Heart right ventricle (tissue), 16 donors: ENCODE measurements at regions not wholly inside any gene's neighbourhood (a gene's known extent, or its start where the extent isn't known, plus 50 kb on each side); places are given as distances from the start of the nearest gene placed in this dataset.

Source experiments
- ATAC-seq, 8 donors: fragments of 200-7000 bp; cut with Tn5 transposase; one replicate each; pipeline ENCODE4 v1.9.1; 2020; ENCODE audit warnings: mild to moderate bottlenecking in 8 of 8, moderate library complexity in 8 of 8, moderate number of reproducible peaks in 1 of 8
- DNase-seq, 2 donors: peaks; one replicate each; pipeline ENCODE4 v3.0.0-alpha.2; 2020
- H3K27ac ChIP-seq, 10 donors: fragments of 200-600 bp; sonication (generic) in 2 of 10; one replicate each; pipeline versions ENCODE4 v1.5.0 to v1.8.0; 2020 to 2022; ENCODE audit warnings: mild to moderate bottlenecking in 3 of 10
- H3K27me3 ChIP-seq, 7 donors: fragments of 200-600 bp; one replicate each; pipeline ENCODE4 v1.8.0; 2021 to 2022; ENCODE audit warnings: mild to moderate bottlenecking in 2 of 7
- H3K36me3 ChIP-seq, 9 donors: fragments of 200-600 bp; sonication (generic) in 1 of 9; one replicate each; pipeline versions ENCODE4 v1.5.0 to v1.8.0; 2020 to 2022; ENCODE audit warnings: mild to moderate bottlenecking in 2 of 9
- H3K4me1 ChIP-seq, 9 donors: fragments of 200-600 bp; sonication (generic) in 1 of 9; one replicate each; pipeline versions ENCODE4 v1.5.0 to v1.8.0; 2020 to 2022; ENCODE audit warnings: mild to moderate bottlenecking in 4 of 9
- H3K4me3 ChIP-seq, 10 donors: fragments of 200-600 bp; sonication (generic) in 2 of 10; one replicate each; pipeline versions ENCODE4 v1.5.0 to v1.8.0; 2020 to 2022; ENCODE audit warnings: mild to moderate bottlenecking in 7 of 10, moderate library complexity in 2 of 10
- H3K9me3 ChIP-seq, 11 donors: fragments of 200-600 bp in 10 of 11; sonication (generic) in 2 of 11; one replicate each; pipeline versions ENCODE4 v1.5.0 to v1.8.0; 2013 to 2022; ENCODE audit warnings: mild to moderate bottlenecking in 2 of 11, control low read depth in 1 of 11, moderate library complexity in 1 of 11
- CTCF ChIP-seq, 9 donors: fragments of 200-600 bp; sonication (generic) in 2 of 9; IDR thresholded peaks; one replicate each; pipeline versions ENCODE4 v1.5.0 to v1.8.0; 2021 to 2022; ENCODE audit warnings: antibody characterized with exemption in 9 of 9, mild to moderate bottlenecking in 5 of 9, moderate library complexity in 1 of 9
- WGBS, 2 donors: extraction: QIAGEN DNeasy Blood & Tissue Kit; methylation state at CpG; one replicate each; pipeline ENCODE4 v1.1.7; 2013; ENCODE audit warnings: inconsistent platforms in 1 of 2; 5-methylcytosine and 5-hydroxymethylcytosine counted together
- intact Hi-C, 10 donors: fragments of 100-400 bp; cut with DNase I; formaldehyde crosslinking; loops; one replicate each; pipeline versions ENCODE4 v1.11.1 to v1.14.2; 2022
- donor health status: Arrhythmogenic right ventricular cardiomyopathy.
- donor health status: ischemic (EF 13 %, LVEDD 7.1; RV severe dilation, severe dysfunction).
- donor health status: healthy with polysubstance abuse.
- donor health status: DM: no; HTN: yes; CAD: no.
- donor health status: DM: no; HTN: no; CAD: no.
- donor health status: ischemic (EF 25% LVEDD 6.9; RV normal size, moderate dysfunction).
- donor health status: ischemic (EF 25% LVEDD 5.7; RV mildly dilated, moderate dysfunction).
- donor health status: healthy.
- donor health status: DM: yes; HTN: yes; CAD: no.
- donor health status: Ischemic cardiomyopathy.
- donor health status: ischemic (EF 35%, LVEDD 5.7; RV mildly dilated, moderate dysfunction).
- donor health status: nonischemic (EF 11% LVEDD 7.7; RV severe dilation, severe dysfunction).
- donor health status: DM: yes; HTN: yes; CAD: no.
- donor health status: PGD.
- donor health status: ischemic (EF 29% LVEDD 5.4; RV normal size, mild dysfunction).
- donor health status: nonischemic (EF 23%, LVEDD 6.1; RV moderate dilation, normal function).

- TF ChIP-seq CTCF (IDR thresholded peaks at IDR 0.05): no peak
- Histone ChIP-seq H3K4me3 (no peak overlapping the region), H3K9me3 (no peaks in the 10 kb centered on the region), H3K27ac (no peak overlapping the region), H3K36me3 (no peaks in the 10 kb centered on the region), H3K4me1 (no peaks in the 10 kb centered on the region), H3K27me3 (no peaks in the 10 kb centered on the region)
- WGBS, 2 donors: 56 to 64% methylated on average over 12 of the region's 12 CpGs
- intact Hi-C loops: no loop called here
- DNase-seq (no peak), ATAC-seq (no peak)
These were observed 717.5 kb downstream of the RWDD3 start for GRCh38 chr1:95951371-95952102.

GRCh38 chr1:95953015-95953414, 719.0 kb downstream of the RWDD3 start:
- Histone ChIP-seq H3K4me1 (no peaks in the 10 kb centered on the region), H3K4me3 (no peak overlapping the region), H3K9me3 (no peaks in the 10 kb centered on the region), H3K27ac (no peak overlapping the region), H3K36me3 (no peaks in the 10 kb centered on the region), H3K27me3 (no peaks in the 10 kb centered on the region)
- peak in 6 of 9 donors; percentile 11 to 40 (median 21) for TF ChIP-seq CTCF (IDR thresholded peaks at IDR 0.05)
- intact Hi-C loops: no loop called here
- 20 to 22% methylated on average over 4 of the region's 4 CpGs for whole genome bisulfite sequencing, 2 donors
- ATAC-seq (peak in 3 of 8 donors; percentile 17 to 29 (median 22)), DNase-seq (no peak)

- no peaks in the 10 kb centered on the region for H3K4me1 ChIP-seq
- no peak for ATAC-seq
- no peaks in the 10 kb centered on the region for H3K36me3 ChIP-seq
- WGBS, 2 donors: 79 to 80% methylated on average over 3 of the region's 3 CpGs
- peaks cover 0 to 7% (median 0%) of the 10 kb centered on the region in 11 donors for H3K9me3 ChIP-seq
- no peak overlapping the region for H3K4me3 ChIP-seq
- intact Hi-C loops: no loop called here
- H3K27me3 ChIP-seq: no peaks in the 10 kb centered on the region
- no peak for TF ChIP-seq CTCF (IDR thresholded peaks at IDR 0.05)
- H3K27ac ChIP-seq: no peak overlapping the region
- no peak for DNase-seq
These were observed 720.6 kb downstream of the RWDD3 start for GRCh38 chr1:95954585-95954984.

- Histone ChIP-seq H3K36me3 (no peaks in the 10 kb centered on the region), H3K4me1 (no peaks in the 10 kb centered on the region), H3K4me3 (no peak overlapping the region), H3K9me3 (peaks cover 0 to 16% (median 0%) of the 10 kb centered on the region in 11 donors), H3K27ac (no peak overlapping the region), H3K27me3 (no peaks in the 10 kb centered on the region)
- ATAC-seq (no peak), DNase-seq (no peak)
- TF ChIP-seq CTCF (IDR thresholded peaks at IDR 0.05): no peak
- intact Hi-C loops: no loop called here
These were observed 722.2 kb downstream of the RWDD3 start for GRCh38 chr1:95956215-95956614.
